Tibial nerve (tissue), 4 donors: ENCODE measurements at regions not wholly inside any gene's neighbourhood (a gene's known extent, or its start where the extent isn't known, plus 50 kb on each side); places are given as distances from the start of the nearest gene placed in this dataset.

Experiments used
- EP300 ChIP-seq, 2 donors: sonication (generic); formaldehyde crosslinking; IDR thresholded peaks; one replicate each; pipeline ENCODE4 v1.6.1; 2017; ENCODE audit warnings: antibody characterized with exemption in 2 of 2, mild to moderate bottlenecking in 1 of 2
- POLR2A ChIP-seq, 2 donors: fragments of 450-650 bp; IDR thresholded peaks; one replicate each; pipeline ENCODE4 v1.6.1; 2017; ENCODE audit warnings: antibody characterized with exemption in 2 of 2, mild to moderate bottlenecking in 2 of 2, moderate library complexity in 2 of 2
- TF ChIP-seq, protein P1 (sequence below), 5 experiments: fragments of 200-600 bp in 3 of 5; fragments of 450-650 bp in 2 of 5; sonication (generic) in 3 of 5; IDR thresholded peaks; one replicate each; pipeline ENCODE4 v1.5.1; 2016 to 2019; ENCODE audit warnings: antibody characterized with exemption in 5 of 5, mild to moderate bottlenecking in 3 of 5, moderate library complexity in 2 of 5

DNA sequence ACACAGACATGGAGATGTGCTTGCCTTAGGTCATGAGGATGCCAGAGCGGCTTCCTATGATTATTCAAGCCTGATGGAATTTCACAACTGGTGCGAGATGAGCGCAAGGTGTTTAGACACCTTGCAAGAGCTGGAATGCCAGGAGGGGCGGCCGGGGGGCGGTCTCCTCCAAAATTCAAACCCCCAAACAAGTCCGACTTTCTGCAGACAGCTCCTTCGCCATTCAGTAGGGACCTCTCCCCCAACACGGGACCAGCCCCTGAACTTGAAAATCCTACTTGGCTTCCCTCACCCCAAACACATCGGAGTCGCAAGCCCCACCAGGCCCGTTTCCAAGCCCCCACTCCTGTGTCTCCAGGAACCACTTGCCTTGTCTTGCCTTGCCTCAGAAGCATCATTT, 64.8 kb upstream of the ID2 start:
- TF ChIP-seq, protein P1, sequence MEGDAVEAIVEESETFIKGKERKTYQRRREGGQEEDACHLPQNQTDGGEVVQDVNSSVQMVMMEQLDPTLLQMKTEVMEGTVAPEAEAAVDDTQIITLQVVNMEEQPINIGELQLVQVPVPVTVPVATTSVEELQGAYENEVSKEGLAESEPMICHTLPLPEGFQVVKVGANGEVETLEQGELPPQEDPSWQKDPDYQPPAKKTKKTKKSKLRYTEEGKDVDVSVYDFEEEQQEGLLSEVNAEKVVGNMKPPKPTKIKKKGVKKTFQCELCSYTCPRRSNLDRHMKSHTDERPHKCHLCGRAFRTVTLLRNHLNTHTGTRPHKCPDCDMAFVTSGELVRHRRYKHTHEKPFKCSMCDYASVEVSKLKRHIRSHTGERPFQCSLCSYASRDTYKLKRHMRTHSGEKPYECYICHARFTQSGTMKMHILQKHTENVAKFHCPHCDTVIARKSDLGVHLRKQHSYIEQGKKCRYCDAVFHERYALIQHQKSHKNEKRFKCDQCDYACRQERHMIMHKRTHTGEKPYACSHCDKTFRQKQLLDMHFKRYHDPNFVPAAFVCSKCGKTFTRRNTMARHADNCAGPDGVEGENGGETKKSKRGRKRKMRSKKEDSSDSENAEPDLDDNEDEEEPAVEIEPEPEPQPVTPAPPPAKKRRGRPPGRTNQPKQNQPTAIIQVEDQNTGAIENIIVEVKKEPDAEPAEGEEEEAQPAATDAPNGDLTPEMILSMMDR (IDR thresholded peaks at IDR 0.05), result no peak
- TF ChIP-seq POLR2A (IDR thresholded peaks at IDR 0.05) (no peak), EP300 (IDR thresholded peaks at IDR 0.05) (no peak)
